Sigmoid colon (tissue), 6 donors: ENCODE measurements at regions not wholly inside any gene's neighbourhood (a gene's known extent, or its start where the extent isn't known, plus 50 kb on each side); places are given as distances from the start of the nearest gene placed in this dataset.

Experiments used
- DNase-seq: peaks from one replicate; pipeline ENCODE4 v3.0.0-alpha.2; 2019
- H3K27ac ChIP-seq, 4 donors: fragments of 200-600 bp; sonication (generic); one replicate each; pipeline ENCODE4 v1.5.1; 2016 to 2019; ENCODE audit warnings: mild to moderate bottlenecking in 1 of 4
- H3K27me3 ChIP-seq, 3 donors: fragments of 200-600 bp; sonication (generic); one replicate each; pipeline ENCODE4 v1.5.1; 2019; ENCODE audit warnings: mild to moderate bottlenecking in 1 of 3
- H3K36me3 ChIP-seq, 4 donors: fragments of 200-600 bp; sonication (generic); one replicate each; pipeline ENCODE4 v1.5.1; 2016 to 2019
- H3K4me1 ChIP-seq, 4 donors: fragments of 200-600 bp; sonication (generic); one replicate each; pipeline ENCODE4 v1.5.1; 2017 to 2019
- H3K4me3 ChIP-seq, 4 donors: fragments of 200-600 bp; sonication (generic); one replicate each; pipeline ENCODE4 v1.5.1; 2017 to 2019; ENCODE audit warnings: mild to moderate bottlenecking in 2 of 4, moderate library complexity in 1 of 4
- H3K9me3 ChIP-seq, 4 donors: fragments of 200-600 bp in 3 of 4; sonication (generic) in 3 of 4; one replicate each; pipeline versions ENCODE4 v1.5.1 to v1.6.1; 2013 to 2019
- EP300 ChIP-seq, 4 donors: sonication (generic); formaldehyde crosslinking; IDR thresholded peaks; one replicate each; pipeline ENCODE4 v1.6.1; 2017; ENCODE audit warnings: antibody characterized with exemption in 4 of 4
- POLR2A ChIP-seq, 2 donors: fragments of 450-650 bp; IDR thresholded peaks; one replicate each; pipeline ENCODE4 v1.6.1; 2016; ENCODE audit warnings: antibody characterized with exemption in 2 of 2, mild to moderate bottlenecking in 2 of 2, moderate library complexity in 2 of 2
- POLR2AphosphoS5 ChIP-seq, 4 donors: sonication (generic); formaldehyde crosslinking; IDR thresholded peaks; one replicate each; pipeline ENCODE4 v1.6.1; 2017; ENCODE audit warnings: antibody characterized with exemption in 4 of 4
- WGBS, 2 donors: extraction: QIAGEN DNeasy Blood & Tissue Kit; methylation state at CpG; one replicate each; pipeline ENCODE4 v1.1.7; 2013; 5-methylcytosine and 5-hydroxymethylcytosine counted together
- intact Hi-C: fragments of 100-400 bp; cut with DNase I; formaldehyde crosslinking; loops from one replicate; pipeline ENCODE4 v1.15.1; 2023
- TF ChIP-seq, protein P1 (sequence below), 4 experiments: fragments of 450-650 bp in 3 of 4; fragments of 200-600 bp in 1 of 4; IDR thresholded peaks; one replicate each; pipeline ENCODE4 v1.5.1; 2016 to 2019; ENCODE audit warnings: antibody characterized with exemption in 4 of 4, mild to moderate bottlenecking in 3 of 4, moderate library complexity in 2 of 4
- donor health status: healthy with polysubstance abuse.
- donor health status: healthy.

DNA sequence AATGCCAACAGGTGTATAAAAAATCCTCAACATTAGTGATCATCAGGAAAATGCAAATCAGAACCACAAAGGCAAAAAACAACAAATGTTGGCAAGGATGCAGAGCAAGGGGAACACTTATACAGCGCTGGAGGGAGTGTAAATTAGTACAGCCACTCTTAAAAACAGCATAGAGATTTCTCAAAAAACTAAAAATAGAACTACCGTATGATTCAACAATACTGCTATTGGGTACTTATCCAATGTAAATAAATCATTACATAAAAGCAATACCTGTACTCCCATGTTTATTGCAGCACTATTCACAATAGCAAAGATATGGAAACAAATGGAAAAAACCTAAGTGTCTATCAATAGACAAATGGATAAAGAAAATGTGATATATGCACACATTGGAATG lies 171.3 kb downstream of the SLC7A11 start:
- 24 to 69% methylated on average over 2 of the region's 2 CpGs for WGBS, 2 donors
- H3K36me3 ChIP-seq, result no peaks in the 10 kb centered on the region
- H3K27me3 ChIP-seq, result no peaks in the 10 kb centered on the region
- H3K4me3 ChIP-seq, result no peak overlapping the region
- TF ChIP-seq POLR2AphosphoS5 (IDR thresholded peaks at IDR 0.05), result no peak
- no peak for TF ChIP-seq POLR2A (IDR thresholded peaks at IDR 0.05)
- TF ChIP-seq, protein P1, sequence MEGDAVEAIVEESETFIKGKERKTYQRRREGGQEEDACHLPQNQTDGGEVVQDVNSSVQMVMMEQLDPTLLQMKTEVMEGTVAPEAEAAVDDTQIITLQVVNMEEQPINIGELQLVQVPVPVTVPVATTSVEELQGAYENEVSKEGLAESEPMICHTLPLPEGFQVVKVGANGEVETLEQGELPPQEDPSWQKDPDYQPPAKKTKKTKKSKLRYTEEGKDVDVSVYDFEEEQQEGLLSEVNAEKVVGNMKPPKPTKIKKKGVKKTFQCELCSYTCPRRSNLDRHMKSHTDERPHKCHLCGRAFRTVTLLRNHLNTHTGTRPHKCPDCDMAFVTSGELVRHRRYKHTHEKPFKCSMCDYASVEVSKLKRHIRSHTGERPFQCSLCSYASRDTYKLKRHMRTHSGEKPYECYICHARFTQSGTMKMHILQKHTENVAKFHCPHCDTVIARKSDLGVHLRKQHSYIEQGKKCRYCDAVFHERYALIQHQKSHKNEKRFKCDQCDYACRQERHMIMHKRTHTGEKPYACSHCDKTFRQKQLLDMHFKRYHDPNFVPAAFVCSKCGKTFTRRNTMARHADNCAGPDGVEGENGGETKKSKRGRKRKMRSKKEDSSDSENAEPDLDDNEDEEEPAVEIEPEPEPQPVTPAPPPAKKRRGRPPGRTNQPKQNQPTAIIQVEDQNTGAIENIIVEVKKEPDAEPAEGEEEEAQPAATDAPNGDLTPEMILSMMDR (IDR thresholded peaks at IDR 0.05), result no peak
- no peak for TF ChIP-seq EP300 (IDR thresholded peaks at IDR 0.05)
- DNase-seq, result no peak
- intact Hi-C loops, result no loop called here
- H3K9me3 ChIP-seq, result no peaks in the 10 kb centered on the region
- no peak overlapping the region for H3K27ac ChIP-seq
- H3K4me1 ChIP-seq, result no peaks in the 10 kb centered on the region

DNA sequence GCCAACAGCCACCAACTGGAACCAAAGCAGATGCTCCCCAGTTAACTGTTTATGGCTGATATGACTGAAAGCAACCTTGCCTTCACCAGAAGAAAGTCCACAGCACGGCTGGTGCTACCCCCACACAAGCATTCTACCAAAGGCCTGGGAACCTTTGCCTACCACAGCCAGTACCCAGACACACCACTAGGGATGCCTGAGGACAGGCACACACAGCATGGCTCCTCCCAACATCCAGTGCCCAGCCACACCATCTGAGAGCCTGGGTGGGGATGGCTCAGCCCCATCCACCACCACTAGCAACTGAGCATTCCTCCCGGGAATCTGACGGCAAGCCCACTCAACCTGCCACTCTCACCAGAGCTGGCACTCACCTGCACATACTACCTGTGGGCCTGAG lies 178.6 kb downstream of the SLC7A11 start:
- Histone ChIP-seq H3K27ac (no peak overlapping the region), H3K4me1 (no peaks in the 10 kb centered on the region)
- TF ChIP-seq, protein P1 (IDR thresholded peaks at IDR 0.05), result no peak
- TF ChIP-seq POLR2A (IDR thresholded peaks at IDR 0.05) (no peak), EP300 (IDR thresholded peaks at IDR 0.05) (no peak), POLR2AphosphoS5 (IDR thresholded peaks at IDR 0.05) (no peak)

DNA sequence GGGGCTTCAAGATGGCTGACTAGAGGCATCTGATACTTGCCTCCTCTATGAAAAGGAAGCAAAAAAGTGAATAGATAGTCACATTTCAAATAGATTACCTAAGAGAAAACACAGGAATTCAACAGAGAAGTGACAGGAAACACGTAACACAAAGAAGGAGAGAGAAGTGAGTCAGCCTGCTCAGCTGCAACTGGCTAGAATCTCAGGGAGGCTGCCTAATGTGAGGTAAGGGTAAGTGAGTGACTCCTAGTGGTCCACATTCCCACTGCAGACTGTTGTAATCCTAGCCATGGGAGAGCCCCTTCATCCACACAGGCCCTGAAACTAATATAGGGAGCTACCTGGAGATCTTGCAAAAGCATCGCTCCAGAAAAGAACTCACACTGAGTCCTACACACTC lies 179.2 kb downstream of the SLC7A11 start:
- intact Hi-C loops, result no loop called here
- TF ChIP-seq POLR2AphosphoS5 (IDR thresholded peaks at IDR 0.05), result no peak
- Histone ChIP-seq H3K27me3 (no peaks in the 10 kb centered on the region), H3K36me3 (no peaks in the 10 kb centered on the region), H3K27ac (no peak overlapping the region), H3K9me3 (no peaks in the 10 kb centered on the region), H3K4me1 (no peaks in the 10 kb centered on the region), H3K4me3 (no peak overlapping the region)
- DNase-seq, result no peak
- WGBS, 2 donors, result 91 to 93% methylated on average over 2 of the region's 2 CpGs

More for the DNA sequence above, 178.6 kb downstream of the SLC7A11 start:
- H3K36me3 ChIP-seq, result no peaks in the 10 kb centered on the region
- H3K9me3 ChIP-seq, result no peaks in the 10 kb centered on the region
- DNase-seq, result no peak
- H3K27me3 ChIP-seq, result no peaks in the 10 kb centered on the region
- intact Hi-C loops, result no loop called here
- H3K4me3 ChIP-seq, result no peak overlapping the region
- whole genome bisulfite sequencing, 2 donors, result 96 to 98% methylated on average over 3 of the region's 3 CpGs

DNA sequence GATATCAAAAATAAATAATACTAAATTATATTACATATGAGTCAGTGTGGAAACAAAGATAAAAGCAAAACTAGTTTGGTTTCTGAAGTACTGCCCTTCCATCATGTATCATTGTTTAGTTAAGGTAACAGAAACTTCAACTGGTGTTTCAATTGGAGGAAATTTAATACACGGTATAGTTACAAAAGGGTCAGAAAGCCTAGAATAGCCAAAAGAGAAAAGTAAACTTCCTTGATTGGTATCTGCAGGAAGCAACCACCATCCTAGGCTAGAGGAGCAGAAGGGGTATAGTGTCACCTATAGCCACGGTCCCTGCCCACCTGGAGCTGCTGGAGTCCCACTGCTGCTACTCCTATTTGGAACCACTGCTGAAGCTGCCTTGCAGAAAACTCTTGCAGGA lies 185.6 kb downstream of the SLC7A11 start:
- WGBS, 2 donors, result 26 to 28% methylated on average over 2 of the region's 2 CpGs
- intact Hi-C loops, result no loop called here
- no peaks in the 10 kb centered on the region for H3K9me3 ChIP-seq
- H3K4me1 ChIP-seq, result peaks cover 0 to 15% (median 8%) of the 10 kb centered on the region in 4 donors
- H3K36me3 ChIP-seq, result no peaks in the 10 kb centered on the region
- H3K4me3 ChIP-seq, result no peak overlapping the region
- no peak for TF ChIP-seq POLR2AphosphoS5 (IDR thresholded peaks at IDR 0.05)
- TF ChIP-seq, protein P1 (IDR thresholded peaks at IDR 0.05), result no peak
- no peak overlapping the region for H3K27ac ChIP-seq
- no peak for DNase-seq
- no peaks in the 10 kb centered on the region for H3K27me3 ChIP-seq

DNA sequence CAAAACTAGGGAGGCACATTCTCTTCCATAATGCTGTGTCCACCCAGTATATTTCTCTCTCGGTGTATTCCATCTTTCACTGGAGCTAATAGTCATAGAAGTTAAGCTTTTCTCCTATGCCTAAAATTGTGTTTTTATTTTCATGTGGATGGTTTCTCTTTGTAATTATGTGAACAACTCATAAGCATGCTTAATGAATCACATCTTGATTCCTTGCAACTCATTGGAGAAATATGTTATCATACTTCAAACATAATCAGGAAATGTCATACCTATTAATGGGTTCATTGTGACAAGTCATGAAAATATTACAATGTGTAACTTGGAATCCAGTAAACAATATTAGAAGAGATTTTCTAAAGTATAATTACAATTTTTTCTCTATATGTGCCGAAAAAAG lies 186.3 kb downstream of the SLC7A11 start:
- H3K27ac ChIP-seq, result no peak overlapping the region
- H3K4me1 ChIP-seq, result peaks cover 0 to 15% (median 8%) of the 10 kb centered on the region in 4 donors
- WGBS, 2 donors, result 88 to 95% methylated on average over 2 of the region's 2 CpGs
- H3K36me3 ChIP-seq, result no peaks in the 10 kb centered on the region
- H3K4me3 ChIP-seq, result no peak overlapping the region
- no peaks in the 10 kb centered on the region for H3K9me3 ChIP-seq
- no peak for TF ChIP-seq EP300 (IDR thresholded peaks at IDR 0.05)
- no peak for TF ChIP-seq POLR2A (IDR thresholded peaks at IDR 0.05)
- TF ChIP-seq POLR2AphosphoS5 (IDR thresholded peaks at IDR 0.05), result no peak
- TF ChIP-seq, protein P1 (IDR thresholded peaks at IDR 0.05), result no peak
- intact Hi-C loops, result no loop called here
- no peak for DNase-seq
- no peaks in the 10 kb centered on the region for H3K27me3 ChIP-seq
